Endothelial cell of umbilical vein (primary cell): ENCODE measurements at regions not wholly inside any gene's neighbourhood (a gene's known extent, or its start where the extent isn't known, plus 50 kb on each side); places are given as distances from the start of the nearest gene placed in this dataset.

Experiments
- BruUV-seq: library from RNA; stranded (reverse); fragments of 400-500 nt; replicated peaks from 2 replicates; lab custom pipeline; 2021; lab: Mats Ljungman, UMichigan
- CTCF ChIA-PET: fragments of 300-600, 350-600 bp; sonication (Branson Sonifier 250); formaldehyde crosslinking; loops from one replicate; lab custom pipeline; 2021; ENCODE audit warnings: antibody characterized with exemption, inconsistent platforms; lab: Charles Lee
- POLR2A ChIA-PET: fragments of 300-600, 350-600 bp; sonication (Branson Sonifier 250); formaldehyde crosslinking; loops from one replicate; lab custom pipeline; 2021; ENCODE audit warnings: antibody characterized with exemption, inconsistent platforms; lab: Charles Lee
- DNase-seq: peaks from one replicate; pipeline ENCODE4 v3.0.0-alpha.2; 2011; ENCODE audit warnings: low read depth, low spot score
- FAIRE-seq: peaks from 2 replicates; lab custom pipeline; 2011; peaks lifted over from hg19 to GRCh38; lab: Jason Lieb, UNC
- H2AFZ ChIP-seq: 2 replicates; pipeline ENCODE4 v1.6.0; 2012; ENCODE audit warnings: low read depth, low read length, control low read depth, inconsistent platforms
- H3K27ac ChIP-seq: 2 replicates; pipeline ENCODE4 v1.5.1; 2011; ENCODE audit warnings: low read depth, mild to moderate bottlenecking, control low read depth, low read length, moderate library complexity; ENCODE audit not compliant: insufficient read depth
- H3K27me3 ChIP-seq, 2 experiments: 2 replicates each; pipeline versions ENCODE4 v1.6.0 to v1.6.1; 2011; ENCODE audit warnings: low read length in 2 of 2, mixed read lengths in 1 of 2; ENCODE audit not compliant: control insufficient read depth in 2 of 2, insufficient read depth in 2 of 2
- H3K36me3 ChIP-seq, 2 experiments: 2 replicates in 1 of 2; 3 replicates in 1 of 2; pipeline ENCODE4 v1.5.1; 2011; ENCODE audit warnings: low read length in 2 of 2, mild to moderate bottlenecking in 1 of 2, moderate library complexity in 1 of 2; ENCODE audit not compliant: control insufficient read depth in 2 of 2, insufficient read depth in 2 of 2; ENCODE audit errors: extremely low read depth in 1 of 2
- H3K4me1 ChIP-seq: 3 replicates; pipeline ENCODE4 v1.5.1; 2011; ENCODE audit warnings: mild to moderate bottlenecking, low read length; ENCODE audit not compliant: control insufficient read depth, insufficient read depth; ENCODE audit errors: extremely low read depth
- H3K4me2 ChIP-seq: 2 replicates; pipeline ENCODE4 v1.6.1; 2011; ENCODE audit warnings: low read length, control low read depth, mixed read lengths; ENCODE audit not compliant: insufficient read depth
- H3K4me3 ChIP-seq, 3 experiments: fragments of 200-600 bp in 1 of 3; sonication (generic), shearing (Covaris generic) in 1 of 3; replicated peaks in 1 of 3; 2 replicates each; pipeline ENCODE4 v1.5.1; 2011 to 2016; ENCODE audit warnings: control low read depth in 3 of 3, low read length in 3 of 3, mild to moderate bottlenecking in 2 of 3, inconsistent platforms in 1 of 3, low read depth in 1 of 3, moderate library complexity in 1 of 3; ENCODE audit not compliant: insufficient read depth in 1 of 3
- H3K79me2 ChIP-seq: 2 replicates; pipeline ENCODE4 v1.6.0; 2012; ENCODE audit warnings: low read length, inconsistent platforms; ENCODE audit not compliant: control insufficient read depth, insufficient read depth
- H3K9ac ChIP-seq: replicated peaks from 2 replicates; pipeline ENCODE3; 2011; ENCODE audit warnings: low read length, control low read depth; ENCODE audit not compliant: insufficient read depth; ENCODE audit errors: extremely low read depth
- H3K9me1 ChIP-seq: replicated peaks from 3 replicates; pipeline ENCODE4 v1.6.0; 2011; ENCODE audit warnings: mild to moderate bottlenecking, low read length; ENCODE audit not compliant: control insufficient read depth, insufficient read depth; ENCODE audit errors: extremely low read depth
- H3K9me3 ChIP-seq: replicated peaks from 2 replicates; pipeline ENCODE4 v1.5.1; 2012; ENCODE audit warnings: low read length, inconsistent platforms; ENCODE audit not compliant: control insufficient read depth, insufficient read depth
- H4K20me1 ChIP-seq: replicated peaks from 2 replicates; pipeline ENCODE3; 2011; ENCODE audit warnings: mild to moderate bottlenecking, low read length; ENCODE audit not compliant: control insufficient read depth, insufficient read depth; ENCODE audit errors: extremely low read depth
- CTCF ChIP-seq, 2 donors: IDR thresholded peaks; 1 replicate in 1 of 2; 2 replicates in 1 of 2; pipeline ENCODE4 v1.5.1; 2011; ENCODE audit warnings: low read length in 2 of 2, mild to moderate bottlenecking in 2 of 2, moderate library complexity in 2 of 2, control low read depth in 1 of 2, inconsistent platforms in 1 of 2, low read depth in 1 of 2; ENCODE audit not compliant: insufficient read depth in 1 of 2; ENCODE audit errors: extremely low read depth in 1 of 2
- EZH2 ChIP-seq: IDR thresholded peaks from 2 replicates; pipeline ENCODE4 v1.6.1; 2012; ENCODE audit warnings: borderline replicate concordance, low read depth, mild to moderate bottlenecking, moderate library complexity, low read length, inconsistent platforms; ENCODE audit not compliant: severe bottlenecking
- FOS ChIP-seq: IDR thresholded peaks from 2 replicates; pipeline ENCODE4 v1.6.1; 2011; ENCODE audit warnings: mild to moderate bottlenecking, low read length, moderate library complexity, borderline replicate concordance; ENCODE audit not compliant: insufficient read depth
- GATA2 ChIP-seq: IDR thresholded peaks from 2 replicates; pipeline ENCODE4 v1.7.0; 2011; ENCODE audit warnings: low read depth, mild to moderate bottlenecking, moderate library complexity, mixed read lengths, low read length; ENCODE audit not compliant: insufficient read length, insufficient read depth
- JUN ChIP-seq: IDR thresholded peaks from 2 replicates; pipeline ENCODE4 v1.6.1; 2011; ENCODE audit warnings: borderline replicate concordance, low read depth; ENCODE audit not compliant: insufficient read length, insufficient read depth
- MAX ChIP-seq: IDR thresholded peaks from 2 replicates; pipeline ENCODE4 v1.6.1; 2011; ENCODE audit not compliant: insufficient read depth, insufficient read length
- MYC ChIP-seq: IDR thresholded peaks from one replicate; pipeline ENCODE4 v1.6.1; 2011; ENCODE audit warnings: mild to moderate bottlenecking, low read depth, low read length
- POLR2A ChIP-seq: IDR thresholded peaks from 2 replicates; pipeline ENCODE4 v1.6.1; 2012; ENCODE audit warnings: low read depth, mild to moderate bottlenecking, control low read depth, low read length
- POLR2AphosphoS5 ChIP-seq: IDR thresholded peaks from 2 replicates; pipeline ENCODE4 v1.6.1; 2012; ENCODE audit warnings: low read depth, mild to moderate bottlenecking, control low read depth, low read length, moderate library complexity; ENCODE audit not compliant: insufficient read depth
- dilution Hi-C: fragments of 300-500 bp; cut with MboI; formaldehyde crosslinking; loops from one replicate; pipeline ENCODE4 v1.15.0; 2019; ENCODE audit warnings: low sequenced_read_pairs; ENCODE audit not compliant: extremely low pct_ligation_motif_present
- intact Hi-C: fragments of 100-400 bp; cut with micrococcal nuclease; formaldehyde crosslinking; loops from one replicate; pipeline ENCODE4 v1.10.0; 2022

- dilution Hi-C loops, result no loop called here
- no peak overlapping the region for H3K4me3 ChIP-seq
- intact Hi-C loops, result no loop called here
- H3K4me2 ChIP-seq, result no peak overlapping the region
- H3K9ac ChIP-seq, result no peak overlapping the region
- no peak overlapping the region for H3K27ac ChIP-seq
- no peak for FAIRE-seq
- BruUV-seq, result no TSS peak
- TF ChIP-seq CTCF (IDR thresholded peaks at IDR 0.05; ENCODE audit: extremely low read depth in 1 of 2, insufficient read depth in 1 of 2, low read depth in 1 of 2, low read length in 2 of 2) (no peak), FOS (no peak), EZH2 (no peak), JUN (no peak), POLR2A (no peak), POLR2AphosphoS5 (no peak), GATA2 (no peak), MYC (no peak), MAX (no peak)
- no peak overlapping the region for H2AFZ ChIP-seq
- DNase-seq, result no peak
- no peaks in the 10 kb centered on the region for H4K20me1 ChIP-seq
- ChIA-PET CTCF (no interaction called here), POLR2A (no interaction called here)
- no peaks in the 10 kb centered on the region for H3K27me3 ChIP-seq
- H3K9me3 ChIP-seq, result no peaks in the 10 kb centered on the region
- no peaks in the 10 kb centered on the region for H3K9me1 ChIP-seq
- no peaks in the 10 kb centered on the region for H3K36me3 ChIP-seq
- no peaks in the 10 kb centered on the region for H3K79me2 ChIP-seq
- no peaks in the 10 kb centered on the region for H3K4me1 ChIP-seq
Observed at GRCh38 chr5:99258819-99259218, 330.0 kb upstream of the CHD1 start.
